KBM-7 (cell line): ENCODE measurements at regions not wholly inside any gene's neighbourhood (a gene's known extent, or its start where the extent isn't known, plus 50 kb on each side); places are given as distances from the start of the nearest gene placed in this dataset.
"Not testable (repeated sequence)": the region's sequence is repeated elsewhere in the genome, so short reads cannot be mapped to it uniquely, and the experiment has no call there.

Experiments used
- DNase-seq: peaks from one replicate; pipeline ENCODE4 v3.0.0-alpha.2; 2015
- in situ Hi-C: fragments of 300-500 bp; cut with MboI; formaldehyde crosslinking; loops from 2 replicates; pipeline ENCODE4 v1.14.3; 2020; ENCODE audit warnings: low sequenced_read_pairs, low pct_unique_long_range_greater_than_20kb, mixed read lengths

DNA sequence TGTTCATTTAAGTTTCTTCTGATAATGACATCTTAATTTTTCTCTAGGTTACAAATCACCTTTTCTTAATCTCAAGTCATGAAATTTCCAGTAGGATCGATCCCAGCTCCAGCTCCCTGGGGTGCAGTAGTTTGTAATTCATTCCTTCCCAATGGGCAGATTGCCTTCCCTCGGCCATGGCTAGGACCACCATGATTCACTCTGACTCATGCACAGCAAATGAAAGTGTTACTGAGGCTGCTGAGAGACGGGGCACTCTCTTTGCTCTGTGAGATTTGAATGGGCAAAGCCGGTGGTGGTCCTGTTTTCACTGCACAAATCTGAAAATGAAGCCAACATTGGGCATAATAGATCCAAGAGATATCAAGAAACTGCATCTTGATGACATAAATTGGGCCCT, 202.8 kb upstream of the IRS2 start:
- in situ Hi-C loops, result no loop called here

GRCh38 chr13:109986851-109987250, 200.5 kb upstream of the IRS2 start:
- DNase-seq, result no peak
- in situ Hi-C loops, result no loop called here

More for the DNA sequence above, 202.8 kb upstream of the IRS2 start:
- no peak for DNase-seq

GRCh38 chr13:109985871-109986450, 199.6 kb upstream of the IRS2 start:
- no peak for DNase-seq
- in situ Hi-C loops, result no loop called here

GRCh38 chr13:109983447-109983846, 197.1 kb upstream of the IRS2 start:
- in situ Hi-C loops, result no loop called here
- no peak for DNase-seq

GRCh38 chr13:109981000-109981399, 194.6 kb upstream of the IRS2 start:
- in situ Hi-C loops, result no loop called here

GRCh38 chr13:109979676-109980075, 193.3 kb upstream of the IRS2 start:
- DNase-seq, in situ Hi-C loops: not testable (repeated sequence)

More at GRCh38 chr13:109981000-109981399, 194.6 kb upstream of the IRS2 start:
- DNase-seq, result no peak

DNA sequence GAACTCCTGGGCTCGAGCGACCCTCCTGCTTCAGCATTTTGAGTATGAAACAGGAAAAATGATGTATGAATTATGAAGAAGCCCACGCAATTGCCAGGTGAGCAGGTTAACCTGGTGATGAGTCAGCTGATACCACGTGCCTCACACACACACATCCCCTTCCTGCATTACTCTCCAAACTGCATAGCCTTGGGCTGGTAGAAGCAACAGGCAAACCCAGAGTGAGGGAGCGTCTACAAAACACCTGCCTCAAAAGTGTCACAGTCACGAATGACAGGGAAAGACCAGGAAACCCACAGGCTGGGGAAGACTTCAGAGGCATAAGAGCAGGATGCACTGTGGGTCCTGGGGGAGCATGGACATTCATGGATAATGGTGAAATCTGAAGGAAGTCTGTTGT, 192.8 kb upstream of the IRS2 start:
- no peak for DNase-seq
- in situ Hi-C loops, result no loop called here

DNA sequence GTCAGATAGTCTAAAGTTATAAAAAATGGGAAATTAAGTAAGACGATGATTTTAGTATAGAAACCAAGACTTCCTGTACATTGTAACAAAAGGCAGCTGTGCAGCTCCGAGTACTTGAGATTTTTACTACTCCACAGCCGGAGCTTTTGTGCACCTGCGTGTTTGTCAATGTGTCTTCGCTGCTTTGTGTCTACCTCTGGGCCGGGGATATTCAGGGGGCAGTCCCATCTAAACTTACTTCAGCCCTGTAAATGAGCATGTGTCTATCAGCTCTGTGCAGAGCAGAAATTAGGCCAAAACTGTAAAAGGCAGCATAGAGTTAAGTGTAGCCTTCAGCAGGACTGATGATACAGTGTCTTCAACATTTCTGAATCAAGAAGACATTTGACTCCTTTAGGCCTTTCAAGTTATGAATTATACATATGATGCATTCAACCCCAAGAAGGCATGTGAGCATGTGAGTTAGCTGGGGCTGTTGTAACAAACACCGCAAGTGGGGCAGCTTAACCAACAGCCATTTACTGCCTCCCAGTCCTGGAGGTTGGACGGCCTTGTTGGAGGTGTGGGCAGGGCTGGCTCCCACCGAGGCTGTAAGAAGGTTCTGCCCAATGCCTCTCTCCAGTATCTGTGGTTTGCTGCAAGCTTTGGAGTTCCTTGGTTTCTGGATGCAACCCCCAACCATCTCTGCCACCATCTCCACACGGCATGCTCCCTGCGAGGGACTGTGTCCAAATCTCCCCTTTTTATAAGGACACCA, 191.0 kb upstream of the IRS2 start:
- in situ Hi-C loops, result no loop called here
- no peak for DNase-seq

DNA sequence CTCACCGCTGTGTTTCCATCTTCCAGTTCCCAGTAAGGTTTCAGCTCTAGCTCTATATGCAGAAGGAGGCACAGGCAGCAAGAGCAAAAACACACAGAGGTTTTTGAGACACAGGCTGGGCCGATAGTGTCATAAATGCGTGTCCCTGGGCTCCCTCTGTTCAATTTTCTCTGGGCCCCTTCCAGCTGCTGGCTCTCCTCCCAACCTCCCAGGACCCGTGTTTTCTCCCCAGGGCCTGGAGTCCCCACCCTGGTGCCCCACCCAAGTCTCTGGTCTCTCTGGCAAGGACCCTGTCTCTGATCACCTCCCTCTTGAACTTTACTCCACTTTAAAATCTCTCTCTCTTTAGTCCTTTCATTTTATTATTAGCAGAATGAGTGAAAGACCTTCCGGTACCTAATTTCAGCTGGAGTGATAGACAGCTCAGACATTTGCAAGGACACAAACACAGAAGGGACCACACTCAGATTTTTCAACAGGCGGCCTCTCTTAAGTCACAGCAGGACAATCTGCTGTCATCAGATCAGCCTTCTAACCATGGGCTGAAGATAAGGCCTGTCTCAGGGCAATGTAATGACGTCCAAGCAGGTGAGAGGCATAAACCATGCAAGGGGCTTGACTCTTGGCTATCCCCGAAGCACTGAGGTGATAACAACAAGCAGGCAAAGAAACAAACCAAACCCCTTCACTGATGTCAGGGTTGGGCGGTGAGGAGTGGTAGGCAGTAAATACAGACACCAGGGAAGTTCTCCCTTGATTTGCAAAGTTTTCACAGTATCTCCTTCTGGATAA, 190.0 kb upstream of the IRS2 start:
- no peak for DNase-seq
- in situ Hi-C loops, result no loop called here

- DNase-seq, result no peak
- in situ Hi-C loops, result no loop called here
These were observed 188.0 kb upstream of the IRS2 start for GRCh38 chr13:109974354-109974753.

DNA sequence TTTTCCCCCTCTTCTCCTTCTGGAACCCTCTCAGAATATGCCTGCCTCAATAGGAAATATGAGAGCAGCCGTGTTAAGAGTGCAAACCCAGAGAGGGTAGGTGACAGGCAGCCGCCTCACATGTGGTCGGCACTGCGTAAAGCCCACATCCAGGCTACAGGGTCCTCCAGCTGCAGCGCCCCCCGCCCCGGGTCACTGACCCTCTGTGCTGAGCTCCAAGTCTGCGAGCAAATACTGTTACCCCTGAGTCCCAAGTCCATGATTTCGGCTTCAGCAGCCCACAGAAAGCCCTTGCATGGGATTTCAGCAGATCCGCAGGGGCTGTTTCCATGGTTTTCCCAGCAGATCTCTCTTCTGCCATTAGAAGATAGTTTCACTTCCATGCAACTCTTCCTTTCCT, 186.9 kb upstream of the IRS2 start:
- no peak for DNase-seq
- in situ Hi-C loops, result no loop called here

DNA sequence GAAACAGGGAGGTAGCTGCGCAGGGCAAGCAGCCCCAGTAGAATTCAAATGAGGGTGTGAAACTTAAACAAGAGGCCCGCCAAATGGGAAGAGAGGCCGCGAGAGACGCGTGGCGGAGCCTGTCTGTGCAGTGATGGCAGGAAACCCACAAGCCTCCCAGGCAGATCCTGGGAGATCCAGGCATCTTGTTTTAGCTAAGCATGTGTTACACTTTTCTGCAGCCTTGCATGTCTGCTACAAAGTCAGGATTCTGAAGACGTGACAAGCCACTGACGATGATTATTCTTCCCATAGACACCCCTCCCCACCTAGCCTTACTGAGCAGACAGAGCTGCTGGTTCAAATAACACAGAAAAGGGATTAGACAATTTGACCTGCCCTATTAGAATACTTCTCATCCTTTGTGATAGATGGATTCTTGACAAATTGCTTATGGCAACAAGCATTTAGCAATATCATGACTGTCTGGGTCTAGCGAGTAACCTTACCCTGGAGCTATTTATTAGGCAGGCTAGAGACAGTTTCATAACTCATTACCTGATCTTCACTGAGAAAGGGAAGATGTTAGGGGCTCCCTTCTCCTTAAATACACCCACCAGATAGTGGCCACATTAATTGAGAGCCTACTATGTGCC, 185.2 kb upstream of the IRS2 start:
- DNase-seq, result no peak

DNA sequence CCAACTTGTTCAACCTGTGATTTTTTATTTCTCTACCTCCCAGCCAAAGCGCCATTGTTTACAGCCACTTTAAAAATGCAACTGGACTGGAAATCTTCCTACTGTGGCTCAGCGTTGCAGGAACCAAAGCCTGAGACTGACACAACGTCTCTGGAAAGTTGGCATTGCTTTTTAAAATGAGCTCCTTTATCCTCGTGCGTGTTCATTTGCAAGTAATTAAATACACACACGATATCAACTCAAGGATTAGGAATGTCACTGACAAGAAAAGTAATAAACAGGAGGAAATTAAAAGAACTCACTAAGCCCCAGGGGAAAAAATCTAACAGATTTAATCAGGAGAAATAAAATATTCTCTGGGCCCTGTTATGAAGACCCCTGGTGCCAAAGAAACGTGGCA, 184.6 kb upstream of the IRS2 start:
- in situ Hi-C loops, result no loop called here
- no peak for DNase-seq

More for the DNA sequence above, 185.2 kb upstream of the IRS2 start:
- in situ Hi-C loops, result no loop called here

- DNase-seq, result no peak
- in situ Hi-C loops, result no loop called here
These were observed 182.6 kb upstream of the IRS2 start for GRCh38 chr13:109968876-109969577.

GRCh38 chr13:109963960-109964563, 177.7 kb upstream of the IRS2 start:
- in situ Hi-C loops, result no loop called here
- DNase-seq, result no peak

DNA sequence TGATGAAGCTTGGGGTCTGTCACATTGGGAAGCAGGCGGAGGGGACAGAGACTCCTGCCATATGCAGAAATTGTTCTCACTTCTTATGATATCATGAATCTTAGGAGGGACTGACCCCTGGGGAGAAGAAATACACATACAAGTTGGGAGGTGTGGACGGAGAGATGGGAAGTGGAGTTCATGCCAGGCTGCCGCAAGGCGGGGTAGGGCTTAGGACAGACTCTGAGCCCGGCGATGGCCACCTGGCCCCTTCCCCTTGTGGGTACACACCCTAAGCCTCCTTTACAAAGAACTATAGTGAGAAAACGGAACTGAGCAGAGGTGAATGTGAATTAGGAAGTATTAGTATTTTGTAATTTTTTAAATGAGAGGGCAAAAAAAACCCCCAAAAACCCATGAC, 177.0 kb upstream of the IRS2 start:
- in situ Hi-C loops, result no loop called here
- DNase-seq, result no peak

DNA sequence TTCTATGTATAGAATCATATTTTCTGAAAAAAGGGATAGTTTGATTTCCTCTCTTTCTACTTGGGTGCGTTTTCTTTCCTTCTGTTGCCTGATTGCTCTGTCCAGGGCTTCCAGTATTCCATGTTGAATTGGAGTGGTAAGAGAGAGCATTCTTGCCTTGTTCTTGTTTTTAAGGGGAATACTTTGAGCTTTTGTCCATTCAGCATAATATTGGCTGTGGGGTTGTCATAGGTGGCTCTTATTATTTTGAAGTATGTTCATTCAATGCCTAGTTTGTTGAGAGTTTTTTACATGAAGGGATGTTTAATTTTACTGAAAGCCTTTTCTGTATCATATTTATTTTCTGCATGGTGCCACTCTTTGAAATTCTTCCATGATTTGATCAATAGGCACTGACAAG, 173.5 kb upstream of the IRS2 start:
- DNase-seq, result no peak
- in situ Hi-C loops, result no loop called here

DNA sequence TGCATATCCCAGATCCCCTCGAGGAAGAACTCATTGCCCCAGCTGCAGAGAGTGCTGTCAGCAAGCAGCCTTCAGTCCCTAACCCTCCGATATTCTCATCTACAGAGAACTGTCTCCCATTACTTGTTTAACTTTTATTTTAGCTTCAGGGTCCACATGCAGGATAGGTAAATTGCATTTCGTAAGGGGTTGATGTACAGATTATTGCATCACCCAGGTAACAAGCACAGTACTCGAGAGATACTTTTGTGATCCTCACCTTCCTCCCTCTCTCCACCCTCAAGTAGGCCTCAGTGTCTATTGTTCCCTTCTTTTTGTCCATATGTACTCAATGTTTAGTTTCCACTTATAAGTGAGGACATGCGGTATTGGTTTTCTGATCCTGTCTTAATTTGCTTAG, 171.5 kb upstream of the IRS2 start:
- no peak for DNase-seq
- in situ Hi-C loops, result no loop called here

GRCh38 chr13:109955598-109955997, 169.2 kb upstream of the IRS2 start:
- in situ Hi-C loops, result no loop called here
- DNase-seq, result no peak
